WERI-Rb-1 (cell line): ENCODE measurements at regions not wholly inside any gene's neighbourhood (a gene's known extent, or its start where the extent isn't known, plus 50 kb on each side); places are given as distances from the start of the nearest gene placed in this dataset.
A peak's percentile ranks its signal among the peaks of the same experiment; 100 is the strongest.

Experiments used
- DNase-seq: peaks from one replicate; pipeline ENCODE4 v3.0.0-alpha.2; 2020
- H3K27ac ChIP-seq: fragments of 250-450 bp; sonication (Bioruptor Pico); 2 replicates; pipeline ENCODE4 v1.5.1; 2020; ENCODE audit warnings: mild to moderate bottlenecking, moderate library complexity
- H3K27me3 ChIP-seq: fragments of 250-450 bp; sonication (Bioruptor Pico); 2 replicates; pipeline ENCODE4 v1.5.1; 2021; ENCODE audit warnings: mild to moderate bottlenecking, low read depth, moderate library complexity; ENCODE audit not compliant: insufficient read depth, severe bottlenecking
- H3K36me3 ChIP-seq: fragments of 250-450 bp; sonication (Bioruptor Pico); 2 replicates; pipeline ENCODE4 v1.5.1; 2020; ENCODE audit warnings: mild to moderate bottlenecking, moderate library complexity
- H3K4me3 ChIP-seq: 2 replicates; pipeline ENCODE4 v1.5.1; 2011; ENCODE audit warnings: low read depth, mild to moderate bottlenecking, control low read depth, low read length
- H3K9me3 ChIP-seq: fragments of 250-450 bp; sonication (Bioruptor Pico); 2 replicates; pipeline ENCODE4 v1.5.1; 2021; ENCODE audit warnings: mild to moderate bottlenecking, moderate library complexity; ENCODE audit not compliant: severe bottlenecking
- TF ChIP-seq, protein P1 (sequence below): IDR thresholded peaks from 2 replicates; pipeline ENCODE4 v1.5.1; 2011; ENCODE audit warnings: low read depth, mild to moderate bottlenecking, control low read depth, inconsistent platforms, low read length

DNA sequence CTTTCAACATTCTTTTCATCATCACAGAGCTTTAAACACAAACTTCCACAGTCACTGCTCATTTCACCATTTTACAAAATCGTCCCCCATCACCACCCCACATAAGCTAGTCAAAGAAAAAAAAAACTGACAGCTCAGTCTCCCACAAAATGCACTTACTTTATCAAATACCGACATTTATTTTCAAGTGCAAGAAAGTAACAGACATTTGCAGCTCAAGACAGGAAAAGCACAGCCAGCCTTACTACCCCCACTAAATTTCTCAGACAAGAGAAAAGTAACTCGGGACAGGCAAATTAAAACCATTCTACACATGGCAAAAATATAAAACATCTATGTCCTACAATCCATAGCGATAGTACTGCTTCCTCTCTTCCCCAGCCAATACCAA is 402.4 kb downstream of the SHQ1 start:
- peak overlapping the region; percentile 92 for H3K4me3 ChIP-seq
- TF ChIP-seq, protein P1, sequence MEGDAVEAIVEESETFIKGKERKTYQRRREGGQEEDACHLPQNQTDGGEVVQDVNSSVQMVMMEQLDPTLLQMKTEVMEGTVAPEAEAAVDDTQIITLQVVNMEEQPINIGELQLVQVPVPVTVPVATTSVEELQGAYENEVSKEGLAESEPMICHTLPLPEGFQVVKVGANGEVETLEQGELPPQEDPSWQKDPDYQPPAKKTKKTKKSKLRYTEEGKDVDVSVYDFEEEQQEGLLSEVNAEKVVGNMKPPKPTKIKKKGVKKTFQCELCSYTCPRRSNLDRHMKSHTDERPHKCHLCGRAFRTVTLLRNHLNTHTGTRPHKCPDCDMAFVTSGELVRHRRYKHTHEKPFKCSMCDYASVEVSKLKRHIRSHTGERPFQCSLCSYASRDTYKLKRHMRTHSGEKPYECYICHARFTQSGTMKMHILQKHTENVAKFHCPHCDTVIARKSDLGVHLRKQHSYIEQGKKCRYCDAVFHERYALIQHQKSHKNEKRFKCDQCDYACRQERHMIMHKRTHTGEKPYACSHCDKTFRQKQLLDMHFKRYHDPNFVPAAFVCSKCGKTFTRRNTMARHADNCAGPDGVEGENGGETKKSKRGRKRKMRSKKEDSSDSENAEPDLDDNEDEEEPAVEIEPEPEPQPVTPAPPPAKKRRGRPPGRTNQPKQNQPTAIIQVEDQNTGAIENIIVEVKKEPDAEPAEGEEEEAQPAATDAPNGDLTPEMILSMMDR = no peak

DNA sequence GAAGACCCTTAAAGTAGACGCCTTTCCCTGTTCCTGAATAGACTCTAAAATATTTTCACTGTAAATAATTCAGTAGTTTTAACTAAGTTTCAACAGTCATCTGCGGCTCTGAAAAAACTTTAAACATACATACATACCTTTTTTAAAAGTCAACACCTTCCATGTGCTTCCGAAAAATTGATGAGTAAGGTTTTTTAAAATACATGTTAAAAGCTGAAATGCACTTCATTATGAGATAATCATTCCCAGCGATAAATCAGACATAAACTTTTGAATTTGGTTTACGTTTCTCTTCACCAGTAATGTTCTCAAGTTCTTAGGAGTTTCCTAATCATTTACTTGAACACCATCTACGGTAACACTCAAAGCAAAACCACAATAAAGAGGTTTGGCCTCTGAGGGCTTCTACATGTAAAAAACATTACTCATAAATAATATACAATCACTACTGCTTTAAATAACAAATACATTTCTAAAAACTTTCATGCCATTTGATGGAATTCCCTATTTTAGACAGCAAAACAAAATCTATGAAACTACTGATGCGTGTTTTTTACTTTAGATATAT is 403.5 kb downstream of the SHQ1 start:
- no peak for DNase-seq
- H3K4me3 ChIP-seq = peak overlapping the region; percentile 92
- peaks cover 45% of the 10 kb centered on the region for H3K36me3 ChIP-seq
- no peak overlapping the region; the same call in 1 of the 2 replicates for H3K27ac ChIP-seq
- H3K9me3 ChIP-seq = no peaks in the 10 kb centered on the region
- no peaks in the 10 kb centered on the region for H3K27me3 ChIP-seq
- TF ChIP-seq, protein P1 = no peak

More for the DNA sequence above, 402.4 kb downstream of the SHQ1 start:
- DNase-seq = no peak
- H3K36me3 ChIP-seq = peaks cover 36% of the 10 kb centered on the region
- no peaks in the 10 kb centered on the region for H3K27me3 ChIP-seq
- peak overlapping the region; percentile 97 for H3K27ac ChIP-seq
- H3K9me3 ChIP-seq = no peaks in the 10 kb centered on the region

DNA sequence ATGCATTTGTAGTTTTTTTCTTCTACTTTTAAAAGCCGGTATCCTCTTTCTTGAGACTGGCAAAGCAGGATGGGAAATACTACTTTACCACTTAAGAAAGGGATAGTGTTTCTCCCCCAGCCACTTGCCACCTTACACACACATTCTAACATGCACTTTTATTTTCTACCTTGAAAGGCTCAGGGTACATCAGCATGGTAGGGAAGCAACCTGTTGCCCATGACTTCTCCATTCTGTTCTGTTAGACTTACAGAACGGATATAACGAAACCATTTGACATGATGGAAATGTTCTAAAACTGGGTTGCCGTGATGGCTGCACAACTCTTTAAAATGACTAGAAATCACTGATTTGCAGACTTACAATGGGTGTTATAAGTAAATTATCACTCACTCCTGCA is 405.5 kb downstream of the SHQ1 start:
- H3K4me3 ChIP-seq = no peak overlapping the region
- no peak for DNase-seq
- TF ChIP-seq, protein P1 = no peak

GRCh38 chr3:72441284-72441994 is 406.8 kb downstream of the SHQ1 start:
- no peaks in the 10 kb centered on the region for H3K27me3 ChIP-seq
- TF ChIP-seq, protein P1 = no peak
- no peak overlapping the region for H3K27ac ChIP-seq
- H3K9me3 ChIP-seq = no peaks in the 10 kb centered on the region
- no peak overlapping the region for H3K4me3 ChIP-seq
- no peak for DNase-seq
- peaks cover 64% of the 10 kb centered on the region for H3K36me3 ChIP-seq

More for the DNA sequence above, 405.5 kb downstream of the SHQ1 start:
- Histone ChIP-seq H3K27ac (no peak overlapping the region), H3K9me3 (no peaks in the 10 kb centered on the region), H3K27me3 (no peaks in the 10 kb centered on the region), H3K36me3 (peaks cover 63% of the 10 kb centered on the region)

- no peak overlapping the region for H3K27ac ChIP-seq
- H3K9me3 ChIP-seq = no peaks in the 10 kb centered on the region
- DNase-seq = no peak
- H3K27me3 ChIP-seq = no peaks in the 10 kb centered on the region
- TF ChIP-seq, protein P1 = no peak
- peaks cover 56% of the 10 kb centered on the region for H3K36me3 ChIP-seq
- no peak overlapping the region for H3K4me3 ChIP-seq
These were observed 407.8 kb downstream of the SHQ1 start for GRCh38 chr3:72440491-72440890.
